ENCODE measurements at regions not wholly inside any gene's neighbourhood (a gene's known extent, or its start where the extent isn't known, plus 50 kb on each side); places are given as distances from the start of the nearest gene placed in this dataset.

DNA sequence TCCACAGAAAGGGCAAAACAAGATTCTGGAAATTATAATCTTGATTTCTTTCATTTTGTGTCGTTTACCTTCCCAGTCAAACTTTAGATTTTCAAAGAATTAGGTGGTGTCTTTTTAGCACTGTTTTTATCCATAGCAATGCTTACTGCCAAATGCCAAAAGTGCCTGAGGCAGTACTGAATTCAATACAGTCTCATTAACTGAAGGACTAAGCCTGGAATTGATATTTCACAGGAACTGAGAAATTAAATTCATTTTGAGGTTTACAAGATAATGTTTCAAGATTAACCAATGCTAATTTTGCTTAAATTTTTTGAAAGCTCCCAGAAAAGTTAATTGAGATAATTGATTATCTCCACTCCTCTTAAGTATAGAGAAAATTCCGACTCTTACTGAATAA, 68.8 kb upstream of the ARHGAP24 start:
- TF ChIP-seq EZH2 (IDR thresholded peaks at IDR 0.05; ENCODE audit: borderline replicate concordance, low read depth, low read length, severe bottlenecking) (no peak), POLR2A (IDR thresholded peaks at IDR 0.05; ENCODE audit: low read depth, low read length) (no peak), POLR2AphosphoS5 (IDR thresholded peaks at IDR 0.05; ENCODE audit: insufficient read depth, low read depth, low read length) (no peak), GATA2 (IDR thresholded peaks at IDR 0.05; ENCODE audit: insufficient read depth, insufficient read length, low read depth, low read length) (no peak), MYC (IDR thresholded peaks at IDR 0.05; ENCODE audit: low read depth, low read length) (no peak)
- TF ChIP-seq, protein P1, sequence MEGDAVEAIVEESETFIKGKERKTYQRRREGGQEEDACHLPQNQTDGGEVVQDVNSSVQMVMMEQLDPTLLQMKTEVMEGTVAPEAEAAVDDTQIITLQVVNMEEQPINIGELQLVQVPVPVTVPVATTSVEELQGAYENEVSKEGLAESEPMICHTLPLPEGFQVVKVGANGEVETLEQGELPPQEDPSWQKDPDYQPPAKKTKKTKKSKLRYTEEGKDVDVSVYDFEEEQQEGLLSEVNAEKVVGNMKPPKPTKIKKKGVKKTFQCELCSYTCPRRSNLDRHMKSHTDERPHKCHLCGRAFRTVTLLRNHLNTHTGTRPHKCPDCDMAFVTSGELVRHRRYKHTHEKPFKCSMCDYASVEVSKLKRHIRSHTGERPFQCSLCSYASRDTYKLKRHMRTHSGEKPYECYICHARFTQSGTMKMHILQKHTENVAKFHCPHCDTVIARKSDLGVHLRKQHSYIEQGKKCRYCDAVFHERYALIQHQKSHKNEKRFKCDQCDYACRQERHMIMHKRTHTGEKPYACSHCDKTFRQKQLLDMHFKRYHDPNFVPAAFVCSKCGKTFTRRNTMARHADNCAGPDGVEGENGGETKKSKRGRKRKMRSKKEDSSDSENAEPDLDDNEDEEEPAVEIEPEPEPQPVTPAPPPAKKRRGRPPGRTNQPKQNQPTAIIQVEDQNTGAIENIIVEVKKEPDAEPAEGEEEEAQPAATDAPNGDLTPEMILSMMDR (IDR thresholded peaks at IDR 0.05; ENCODE audit: extremely low read depth in 1 of 2, insufficient read depth in 1 of 2, low read depth in 1 of 2, low read length in 2 of 2), result no peak
- TF ChIP-seq, protein P2, sequence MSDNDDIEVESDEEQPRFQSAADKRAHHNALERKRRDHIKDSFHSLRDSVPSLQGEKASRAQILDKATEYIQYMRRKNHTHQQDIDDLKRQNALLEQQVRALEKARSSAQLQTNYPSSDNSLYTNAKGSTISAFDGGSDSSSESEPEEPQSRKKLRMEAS (IDR thresholded peaks at IDR 0.05; ENCODE audit: insufficient read depth, insufficient read length), result no peak
